H9 (cell line): ENCODE measurements at regions not wholly inside any gene's neighbourhood (a gene's known extent, or its start where the extent isn't known, plus 50 kb on each side); places are given as distances from the start of the nearest gene placed in this dataset.

ENCODE experiments used
- DNase-seq: peaks from one replicate; pipeline ENCODE4 v3.0.0-alpha.2; 2017
- H2AFZ ChIP-seq: one replicate; pipeline ENCODE4 v1.6.1; 2013; ENCODE audit warnings: mild to moderate bottlenecking, low read length, control low read depth, moderate library complexity
- H2AK5ac ChIP-seq: 2 replicates; pipeline ENCODE4 v1.6.1; 2013; ENCODE audit warnings: low read length, control low read depth, mixed read lengths; ENCODE audit not compliant: insufficient read length
- H2BK120ac ChIP-seq: one replicate; pipeline ENCODE4 v1.6.1; 2013; ENCODE audit warnings: low read depth, mild to moderate bottlenecking, low read length, control low read depth, inconsistent platforms; ENCODE audit not compliant: poor library complexity, severe bottlenecking
- H2BK12ac ChIP-seq: 2 replicates; pipeline ENCODE4 v1.6.1; 2013; ENCODE audit warnings: low read length, control low read depth, mixed read lengths, low read depth; ENCODE audit not compliant: insufficient read length
- H2BK15ac ChIP-seq: 2 replicates; pipeline ENCODE4 v1.6.1; 2013; ENCODE audit warnings: low read depth, low read length, control low read depth
- H2BK20ac ChIP-seq: one replicate; pipeline ENCODE4 v1.6.1; 2013; ENCODE audit warnings: low read depth, mild to moderate bottlenecking, low read length, control low read depth, inconsistent platforms; ENCODE audit not compliant: poor library complexity, severe bottlenecking
- H2BK5ac ChIP-seq: 2 replicates; pipeline ENCODE4 v1.6.1; 2013; ENCODE audit warnings: low read length, control low read depth, mixed read lengths; ENCODE audit not compliant: insufficient read length
- H3K14ac ChIP-seq: 2 replicates; pipeline ENCODE4 v1.6.1; 2013; ENCODE audit warnings: low read length, control low read depth; ENCODE audit not compliant: insufficient read depth
- H3K18ac ChIP-seq: 2 replicates; pipeline ENCODE4 v1.6.1; 2013; ENCODE audit warnings: low read depth, mild to moderate bottlenecking, mixed read lengths, low read length, control low read depth; ENCODE audit not compliant: insufficient read length
- H3K23ac ChIP-seq: 2 replicates; pipeline ENCODE4 v1.6.1; 2013; ENCODE audit warnings: low read length, control low read depth, mixed read lengths, low read depth; ENCODE audit not compliant: insufficient read length
- H3K23me2 ChIP-seq: 2 replicates; pipeline ENCODE4 v1.6.1; 2013; ENCODE audit warnings: low read depth, mild to moderate bottlenecking, mixed read lengths, low read length, control low read depth; ENCODE audit not compliant: insufficient read length, poor library complexity, severe bottlenecking
- H3K27ac ChIP-seq: 2 replicates; pipeline ENCODE4 v1.5.1; 2013; ENCODE audit warnings: low read length, control low read depth, mixed read lengths, low read depth; ENCODE audit not compliant: insufficient read length
- H3K27me3 ChIP-seq: 2 replicates; pipeline ENCODE4 v1.6.1; 2013; ENCODE audit warnings: low read length, control low read depth, inconsistent platforms; ENCODE audit not compliant: insufficient read depth
- H3K4ac ChIP-seq: 2 replicates; pipeline ENCODE4 v1.6.1; 2013; ENCODE audit warnings: low read depth, mild to moderate bottlenecking, control low read depth, inconsistent platforms, low read length, moderate library complexity
- H3K4me1 ChIP-seq: 2 replicates; pipeline ENCODE4 v1.6.1; 2013; ENCODE audit warnings: low read length, control low read depth, inconsistent platforms; ENCODE audit not compliant: insufficient read depth
- H3K4me2 ChIP-seq: 2 replicates; pipeline ENCODE4 v1.6.1; 2013; ENCODE audit warnings: low read length, control low read depth, mixed read lengths; ENCODE audit not compliant: insufficient read length, insufficient read depth
- H3K56ac ChIP-seq: 2 replicates; pipeline ENCODE4 v1.6.1; 2013; ENCODE audit warnings: low read depth, mild to moderate bottlenecking, mixed read lengths, low read length, control low read depth; ENCODE audit not compliant: insufficient read length
- H3K79me1 ChIP-seq: 2 replicates; pipeline ENCODE4 v1.6.1; 2013; ENCODE audit warnings: low read depth, mild to moderate bottlenecking, moderate library complexity, low read length, control low read depth, inconsistent platforms; ENCODE audit not compliant: insufficient read depth, poor library complexity, severe bottlenecking
- H3K79me2 ChIP-seq: 2 replicates; pipeline ENCODE4 v1.6.1; 2013; ENCODE audit warnings: low read length, control low read depth, inconsistent platforms; ENCODE audit not compliant: insufficient read depth
- H3K9ac ChIP-seq: 2 replicates; pipeline ENCODE4 v1.6.1; 2013; ENCODE audit warnings: low read length, control low read depth, mixed read lengths; ENCODE audit not compliant: insufficient read length; ENCODE audit errors: extremely low read depth
- H3K9me3 ChIP-seq: one replicate; pipeline ENCODE4 v1.6.1; 2013; ENCODE audit warnings: low read depth, low read length, inconsistent platforms; ENCODE audit not compliant: control insufficient read depth
- H3T11ph ChIP-seq: one replicate; pipeline ENCODE4 v1.6.1; 2013; ENCODE audit warnings: mild to moderate bottlenecking, low read length, control low read depth, inconsistent platforms
- H4K20me1 ChIP-seq: one replicate; pipeline ENCODE4 v1.6.1; 2013; ENCODE audit not compliant: control insufficient read depth, insufficient read length, insufficient read depth
- H4K5ac ChIP-seq: 2 replicates; pipeline ENCODE4 v1.6.1; 2013; ENCODE audit warnings: low read depth, mild to moderate bottlenecking, mixed read lengths, low read length, control low read depth; ENCODE audit not compliant: insufficient read length
- H4K8ac ChIP-seq: replicated peaks from 2 replicates; pipeline ENCODE4 v1.6.1; 2013; ENCODE audit warnings: low read length, control low read depth, mixed read lengths, low read depth; ENCODE audit not compliant: insufficient read length
- H4K91ac ChIP-seq: 2 replicates; pipeline ENCODE4 v1.6.1; 2013; ENCODE audit warnings: low read depth, mild to moderate bottlenecking, moderate library complexity, mixed read lengths, low read length, control low read depth; ENCODE audit not compliant: insufficient read length
- H3K27ac Mint-ChIP-seq, 3 experiments: 2 replicates in 2 of 3; 3 replicates in 1 of 3; pipeline ENCODE4 v1.8.0; 2020 to 2021; ENCODE audit warnings: mixed read lengths in 3 of 3, mild to moderate bottlenecking in 1 of 3, moderate library complexity in 1 of 3
- H3K27me3 Mint-ChIP-seq: 2 replicates; pipeline ENCODE4 v1.8.0; 2021; ENCODE audit warnings: low read depth, mild to moderate bottlenecking, moderate library complexity, mixed read lengths
- H3K36me3 Mint-ChIP-seq, 3 experiments: 2 replicates in 2 of 3; 3 replicates in 1 of 3; pipeline ENCODE4 v1.8.0; 2020 to 2021; ENCODE audit warnings: low read depth in 3 of 3, mixed read lengths in 3 of 3; ENCODE audit not compliant: insufficient read depth in 1 of 3
- H3K4me1 Mint-ChIP-seq, 2 experiments: 2 replicates each; pipeline ENCODE4 v1.8.0; 2020; ENCODE audit warnings: mixed read lengths in 2 of 2
- H3K4me3 Mint-ChIP-seq, 2 experiments: 2 replicates in 1 of 2; 3 replicates in 1 of 2; pipeline ENCODE4 v1.8.0; 2020 to 2021; ENCODE audit warnings: mild to moderate bottlenecking in 2 of 2, mixed read lengths in 2 of 2, moderate library complexity in 1 of 2
- H3K9me3 Mint-ChIP-seq, 2 experiments: 2 replicates in 1 of 2; 3 replicates in 1 of 2; pipeline ENCODE4 v1.8.0; 2020; ENCODE audit warnings: mild to moderate bottlenecking in 2 of 2, mixed read lengths in 2 of 2, moderate library complexity in 1 of 2
- whole genome bisulfite sequencing: extraction: QIAGEN DNeasy Blood & Tissue Kit; methylation state at CpG from one replicate; pipeline ENCODE4 v1.1.7; 2013; ENCODE audit warnings: missing lambda C conversion rate, low lambda C conversion rate, mixed read lengths; ENCODE audit not compliant: insufficient read length; ENCODE audit errors: extremely low coverage; 5-methylcytosine and 5-hydroxymethylcytosine counted together
- TF ChIP-seq, protein P1 (sequence below): fragments of 200-600 bp; sonication (generic); conservative IDR thresholded peaks from 3 replicates; pipeline ENCODE4 v1.8.0; 2021; ENCODE audit warnings: antibody characterized with exemption, mild to moderate bottlenecking

DNA sequence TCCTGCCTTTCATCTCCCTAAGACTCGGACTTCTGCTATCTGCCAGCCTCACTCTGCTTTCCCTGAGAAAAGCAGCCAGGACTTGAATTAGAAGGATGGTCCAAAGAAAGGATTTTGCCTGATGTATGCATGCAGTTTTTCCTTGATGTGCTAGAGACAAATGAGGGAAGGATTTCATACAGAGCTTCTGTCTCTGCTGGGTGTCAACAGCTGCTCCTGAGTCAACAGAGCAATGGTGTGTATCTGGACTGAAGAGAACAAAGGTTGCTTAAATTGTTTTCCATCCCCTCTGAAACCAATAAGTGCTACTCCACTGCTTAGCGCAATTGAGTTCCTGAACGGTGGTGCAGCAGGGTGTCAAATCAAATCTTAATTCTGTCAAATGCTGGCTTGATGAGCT, 680.6 kb upstream of the C16orf82 start:
- Histone ChIP-seq H3K9ac (no peak overlapping the region), H4K91ac (no peak overlapping the region), H3K9me3 (no peaks in the 10 kb centered on the region), H3T11ph (no peak overlapping the region), H3K23me2 (no peaks in the 10 kb centered on the region), H3K4me1 (peaks cover 2% of the 10 kb centered on the region; the same call in 1 of the 2 replicates), H2BK20ac (no peak overlapping the region), H3K23ac (no peak overlapping the region), H2AFZ (no peak overlapping the region), H3K27me3 (no peaks in the 10 kb centered on the region), H2BK120ac (no peak overlapping the region), H3K79me2 (no peaks in the 10 kb centered on the region), H3K4me2 (no peak overlapping the region), H4K20me1 (no peaks in the 10 kb centered on the region), H2BK15ac (no peak overlapping the region), H4K8ac (no peak overlapping the region), H3K4ac (no peak overlapping the region), H4K5ac (no peak overlapping the region), H3K27ac (no peak overlapping the region), H3K56ac (no peak overlapping the region), H3K79me1 (no peaks in the 10 kb centered on the region), H3K14ac (no peak overlapping the region), H2AK5ac (no peak overlapping the region), H2BK12ac (no peak overlapping the region), H2BK5ac (no peak overlapping the region), H3K18ac (no peak overlapping the region)
- TF ChIP-seq, protein P1, sequence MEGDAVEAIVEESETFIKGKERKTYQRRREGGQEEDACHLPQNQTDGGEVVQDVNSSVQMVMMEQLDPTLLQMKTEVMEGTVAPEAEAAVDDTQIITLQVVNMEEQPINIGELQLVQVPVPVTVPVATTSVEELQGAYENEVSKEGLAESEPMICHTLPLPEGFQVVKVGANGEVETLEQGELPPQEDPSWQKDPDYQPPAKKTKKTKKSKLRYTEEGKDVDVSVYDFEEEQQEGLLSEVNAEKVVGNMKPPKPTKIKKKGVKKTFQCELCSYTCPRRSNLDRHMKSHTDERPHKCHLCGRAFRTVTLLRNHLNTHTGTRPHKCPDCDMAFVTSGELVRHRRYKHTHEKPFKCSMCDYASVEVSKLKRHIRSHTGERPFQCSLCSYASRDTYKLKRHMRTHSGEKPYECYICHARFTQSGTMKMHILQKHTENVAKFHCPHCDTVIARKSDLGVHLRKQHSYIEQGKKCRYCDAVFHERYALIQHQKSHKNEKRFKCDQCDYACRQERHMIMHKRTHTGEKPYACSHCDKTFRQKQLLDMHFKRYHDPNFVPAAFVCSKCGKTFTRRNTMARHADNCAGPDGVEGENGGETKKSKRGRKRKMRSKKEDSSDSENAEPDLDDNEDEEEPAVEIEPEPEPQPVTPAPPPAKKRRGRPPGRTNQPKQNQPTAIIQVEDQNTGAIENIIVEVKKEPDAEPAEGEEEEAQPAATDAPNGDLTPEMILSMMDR, result no peak
- no peak overlapping the region for H3K4me3 Mint-ChIP-seq
- H3K36me3 Mint-ChIP-seq, result no peaks in the 10 kb centered on the region
- H3K9me3 Mint-ChIP-seq, result no peaks in the 10 kb centered on the region
- no peaks in the 10 kb centered on the region; the same call in 1 of the 2 replicates for H3K27me3 Mint-ChIP-seq
- H3K4me1 Mint-ChIP-seq, result peaks cover 12 to 14% of the 10 kb centered on the region in 2 experiments
- peak overlapping the region in 1 of 3 experiments; percentile 25; a peak in 1 of 7 replicates for H3K27ac Mint-ChIP-seq
- no CpG with 5 or more reads among the region's 3 CpGs for WGBS
- DNase-seq, result no peak
